WERI-Rb-1 (cell line): ENCODE measurements at regions not wholly inside any gene's neighbourhood (a gene's known extent, or its start where the extent isn't known, plus 50 kb on each side); places are given as distances from the start of the nearest gene placed in this dataset.

Source experiments
- DNase-seq: peaks from one replicate; pipeline ENCODE4 v3.0.0-alpha.2; 2020
- H3K27ac ChIP-seq: fragments of 250-450 bp; sonication (Bioruptor Pico); 2 replicates; pipeline ENCODE4 v1.5.1; 2020; ENCODE audit warnings: mild to moderate bottlenecking, moderate library complexity
- H3K27me3 ChIP-seq: fragments of 250-450 bp; sonication (Bioruptor Pico); 2 replicates; pipeline ENCODE4 v1.5.1; 2021; ENCODE audit warnings: mild to moderate bottlenecking, low read depth, moderate library complexity; ENCODE audit not compliant: insufficient read depth, severe bottlenecking
- H3K36me3 ChIP-seq: fragments of 250-450 bp; sonication (Bioruptor Pico); 2 replicates; pipeline ENCODE4 v1.5.1; 2020; ENCODE audit warnings: mild to moderate bottlenecking, moderate library complexity
- H3K4me3 ChIP-seq: 2 replicates; pipeline ENCODE4 v1.5.1; 2011; ENCODE audit warnings: low read depth, mild to moderate bottlenecking, control low read depth, low read length
- H3K9me3 ChIP-seq: fragments of 250-450 bp; sonication (Bioruptor Pico); 2 replicates; pipeline ENCODE4 v1.5.1; 2021; ENCODE audit warnings: mild to moderate bottlenecking, moderate library complexity; ENCODE audit not compliant: severe bottlenecking
- CTCF ChIP-seq: IDR thresholded peaks from 2 replicates; pipeline ENCODE4 v1.5.1; 2011; ENCODE audit warnings: low read depth, mild to moderate bottlenecking, control low read depth, inconsistent platforms, low read length

- Histone ChIP-seq H3K27me3 (no peaks in the 10 kb centered on the region), H3K4me3 (no peak overlapping the region), H3K36me3 (no peaks in the 10 kb centered on the region), H3K9me3 (peaks cover 3% of the 10 kb centered on the region), H3K27ac (no peak overlapping the region)
- DNase-seq: no peak
- TF ChIP-seq CTCF: no peak
These were observed 115.2 kb upstream of the KIF2B start for GRCh38 chr17:53707566-53707965.

DNA sequence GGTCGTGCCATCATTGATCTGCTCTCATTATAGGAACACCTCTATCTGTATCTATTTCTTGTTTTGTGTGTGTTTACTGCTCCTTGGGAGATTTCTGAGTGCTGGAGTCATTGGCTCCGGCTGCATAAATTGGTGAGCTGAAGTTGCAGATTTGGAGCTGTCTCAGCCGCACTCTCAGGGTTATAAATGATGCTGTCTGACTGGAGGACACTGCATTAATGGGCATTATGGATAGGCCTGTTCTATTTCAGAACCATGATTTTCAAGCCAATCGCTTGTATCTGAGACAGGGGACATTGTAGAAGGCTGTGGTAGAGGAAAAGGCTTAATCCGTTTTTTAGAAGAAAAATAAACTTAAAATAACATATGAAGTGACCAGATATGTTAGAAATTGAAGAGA, 126.4 kb upstream of the KIF2B start:
- no peak overlapping the region for H3K4me3 ChIP-seq
- no peaks in the 10 kb centered on the region for H3K9me3 ChIP-seq
- TF ChIP-seq CTCF: no peak
- DNase-seq: no peak
- H3K36me3 ChIP-seq: no peaks in the 10 kb centered on the region
- H3K27me3 ChIP-seq: no peaks in the 10 kb centered on the region
- H3K27ac ChIP-seq: no peak overlapping the region

DNA sequence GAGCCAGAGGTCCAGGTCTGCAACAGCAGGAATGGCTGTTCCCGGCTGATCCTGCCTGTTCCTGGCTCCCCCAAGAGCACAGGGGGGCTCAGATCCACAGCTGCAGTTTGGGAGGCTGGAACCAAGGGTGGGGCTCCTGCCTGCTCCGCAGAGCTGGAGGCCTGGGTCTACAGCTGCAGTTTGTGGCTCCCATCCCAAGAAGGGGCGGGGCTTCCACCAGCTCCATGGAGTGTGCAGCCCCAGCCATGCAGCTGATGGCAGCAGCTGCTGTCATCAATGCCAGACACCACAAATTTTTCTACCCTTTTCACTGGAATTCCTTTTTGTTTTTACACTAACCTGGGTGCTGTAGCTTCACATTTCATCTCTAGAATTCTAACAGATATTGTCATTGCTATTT, 135.4 kb upstream of the KIF2B start:
- Histone ChIP-seq H3K27ac (no peak overlapping the region), H3K4me3 (no peak overlapping the region), H3K27me3 (no peaks in the 10 kb centered on the region), H3K36me3 (no peaks in the 10 kb centered on the region), H3K9me3 (no peaks in the 10 kb centered on the region)
- no peak for DNase-seq
- no peak for TF ChIP-seq CTCF

- no peak for DNase-seq
- H3K9me3 ChIP-seq: no peaks in the 10 kb centered on the region
- no peak overlapping the region for H3K4me3 ChIP-seq
- H3K27ac ChIP-seq: no peak overlapping the region
- no peaks in the 10 kb centered on the region for H3K36me3 ChIP-seq
- no peak for TF ChIP-seq CTCF
- no peaks in the 10 kb centered on the region for H3K27me3 ChIP-seq
These were observed 142.0 kb upstream of the KIF2B start for GRCh38 chr17:53680745-53681144.

DNA sequence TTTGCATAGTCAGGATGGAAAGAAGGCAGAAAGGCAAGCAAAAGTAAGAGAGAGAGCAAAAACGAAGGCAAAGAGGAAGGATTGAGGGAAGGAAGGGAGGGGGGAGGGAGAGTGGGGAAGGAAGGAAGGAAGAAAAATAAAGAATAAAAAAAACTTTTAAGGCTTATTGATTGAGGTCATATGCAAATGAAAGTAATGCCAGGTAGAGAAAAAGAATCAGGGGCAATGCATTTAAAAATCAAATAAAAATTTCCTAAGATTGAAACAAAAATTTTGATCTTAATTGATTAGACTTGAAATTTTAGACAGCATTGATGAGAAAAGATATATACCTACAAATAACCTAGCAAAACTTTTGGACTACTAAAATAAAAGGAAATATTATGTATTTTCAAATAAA, 153.9 kb upstream of the KIF2B start:
- Histone ChIP-seq H3K27ac (no peak overlapping the region), H3K36me3 (no peaks in the 10 kb centered on the region), H3K9me3 (peaks cover 2% of the 10 kb centered on the region), H3K4me3 (no peak overlapping the region), H3K27me3 (no peaks in the 10 kb centered on the region)
- TF ChIP-seq CTCF: no peak
- DNase-seq: no peak

- Histone ChIP-seq H3K9me3 (no peaks in the 10 kb centered on the region), H3K27me3 (no peaks in the 10 kb centered on the region), H3K4me3 (no peak overlapping the region), H3K36me3 (no peaks in the 10 kb centered on the region), H3K27ac (no peak overlapping the region)
- TF ChIP-seq CTCF: no peak
- DNase-seq: no peak
These were observed 160.1 kb upstream of the KIF2B start for GRCh38 chr17:53662608-53663007.
